ENCODE measurements at regions not wholly inside any gene's neighbourhood (a gene's known extent, or its start where the extent isn't known, plus 50 kb on each side); places are given as distances from the start of the nearest gene placed in this dataset.
"Not testable (repeated sequence)": the region's sequence is repeated elsewhere in the genome, so short reads cannot be mapped to it uniquely, and the experiment has no call there.

GRCh38 chr13:67466569-67466968 lies 236.4 kb upstream of the PCDH9 start:
- no peaks in the 10 kb centered on the region for H3K36me3 ChIP-seq

GRCh38 chr13:67464154-67464553 lies 234.0 kb upstream of the PCDH9 start:
- no peak for DNase-seq
- intact Hi-C loops (cut with DNase I; ENCODE audit: low total_unique reads), result no loop called here
- H3K4me3 ChIP-seq, result no peak overlapping the region
- whole genome bisulfite sequencing, 5 donors, result 23 to 57% (median 44%) methylated on average over 4 of the region's 4 CpGs
- H3K4me1 ChIP-seq, result no peaks in the 10 kb centered on the region
- TF ChIP-seq POLR2AphosphoS5 (IDR thresholded peaks at IDR 0.05), result no peak
- TF ChIP-seq POLR2A (IDR thresholded peaks at IDR 0.05), result no peak
- no peak for TF ChIP-seq CTCF (IDR thresholded peaks at IDR 0.05 in 8 of 11, conservative IDR thresholded peaks at IDR 0.05 in 3 of 11)
- H3K36me3 ChIP-seq, result no peaks in the 10 kb centered on the region
- H3K27me3 ChIP-seq (replicated peaks in 1 of 7), result no peaks in the 10 kb centered on the region
- no peak overlapping the region for H3K27ac ChIP-seq
- peaks cover under 1 to 25% (median 16%) of the 10 kb centered on the region in 8 donors for H3K9me3 ChIP-seq

More at GRCh38 chr13:67466569-67466968, 236.4 kb upstream of the PCDH9 start:
- Histone ChIP-seq H3K27me3 (replicated peaks in 1 of 7) (no peaks in the 10 kb centered on the region), H3K9me3 (peaks cover 4 to 49% (median 39%) of the 10 kb centered on the region in 8 donors), H3K4me3 (no peak overlapping the region), H3K27ac (no peak overlapping the region), H3K4me1 (no peaks in the 10 kb centered on the region)
- 80 to 91% (median 88%) methylated on average over 8 of the region's 8 CpGs for WGBS, 5 donors
- TF ChIP-seq POLR2AphosphoS5 (IDR thresholded peaks at IDR 0.05) (no peak), CTCF (IDR thresholded peaks at IDR 0.05 in 8 of 11, conservative IDR thresholded peaks at IDR 0.05 in 3 of 11) (no peak), POLR2A (IDR thresholded peaks at IDR 0.05) (no peak)
- DNase-seq, result no peak
- intact Hi-C loops (cut with DNase I; ENCODE audit: low total_unique reads), result no loop called here

GRCh38 chr13:67462098-67462497 lies 232.0 kb upstream of the PCDH9 start:
- intact Hi-C loops (cut with DNase I; ENCODE audit: low total_unique reads), result no loop called here
- Histone ChIP-seq H3K4me1 (no peaks in the 10 kb centered on the region), H3K36me3 (no peaks in the 10 kb centered on the region), H3K27me3 (replicated peaks in 1 of 7) (no peaks in the 10 kb centered on the region), H3K4me3 (no peak overlapping the region), H3K27ac (no peak overlapping the region), H3K9me3 (peaks cover 0 to 19% (median 7%) of the 10 kb centered on the region in 8 donors)
- 95 to 97% (median 96%) methylated on average over 1 of the region's 1 CpG for WGBS, 5 donors
- DNase-seq, result no peak
- TF ChIP-seq POLR2AphosphoS5 (IDR thresholded peaks at IDR 0.05) (no peak), POLR2A (IDR thresholded peaks at IDR 0.05) (no peak), CTCF (IDR thresholded peaks at IDR 0.05 in 8 of 11, conservative IDR thresholded peaks at IDR 0.05 in 3 of 11) (no peak)

GRCh38 chr13:67452526-67452925 lies 222.4 kb upstream of the PCDH9 start:
- H3K4me3 ChIP-seq; intact Hi-C loops (cut with DNase I; ENCODE audit: low total_unique reads); H3K4me1 ChIP-seq; H3K36me3 ChIP-seq; H3K27ac ChIP-seq; DNase-seq; H3K27me3 ChIP-seq (replicated peaks in 1 of 7): not testable (repeated sequence)
- WGBS, 5 donors, result 81 to 92% (median 86%) methylated on average over 6 to 8 of the region's 8 CpGs
- H3K9me3 ChIP-seq, result peaks cover 0 to 30% (median 6%) of the 10 kb centered on the region in 8 donors

- intact Hi-C loops (cut with DNase I; ENCODE audit: low total_unique reads), result no loop called here
- Histone ChIP-seq H3K4me1 (no peaks in the 10 kb centered on the region), H3K27me3 (replicated peaks in 1 of 7) (no peaks in the 10 kb centered on the region), H3K36me3 (no peaks in the 10 kb centered on the region), H3K9me3 (no peaks in the 10 kb centered on the region), H3K4me3 (no peak overlapping the region), H3K27ac (no peak overlapping the region)
- DNase-seq, result no peak
- TF ChIP-seq POLR2A (IDR thresholded peaks at IDR 0.05), result no peak
- no peak for TF ChIP-seq CTCF (IDR thresholded peaks at IDR 0.05 in 8 of 11, conservative IDR thresholded peaks at IDR 0.05 in 3 of 11)
- TF ChIP-seq POLR2AphosphoS5 (IDR thresholded peaks at IDR 0.05), result no peak
- 60 to 79% (median 73%) methylated on average over 5 of the region's 5 CpGs for WGBS, 5 donors
These were observed 215.3 kb upstream of the PCDH9 start for GRCh38 chr13:67445436-67445835.

Measured in spleen (tissue), 11 donors.